Activated T-cell treated with anti-CD3 and anti-CD28 coated beads for 48 hours (primary cell): ENCODE measurements at regions not wholly inside any gene's neighbourhood (a gene's known extent, or its start where the extent isn't known, plus 50 kb on each side); places are given as distances from the start of the nearest gene placed in this dataset.

Source experiments
- DNase-seq: peaks from one replicate; pipeline ENCODE4 v3.0.0-alpha.2; 2020; ENCODE audit warnings: low read depth

GRCh38 chr15:93238641-93239040 is 149.6 kb upstream of the RGMA start:
- DNase-seq = no peak

DNA sequence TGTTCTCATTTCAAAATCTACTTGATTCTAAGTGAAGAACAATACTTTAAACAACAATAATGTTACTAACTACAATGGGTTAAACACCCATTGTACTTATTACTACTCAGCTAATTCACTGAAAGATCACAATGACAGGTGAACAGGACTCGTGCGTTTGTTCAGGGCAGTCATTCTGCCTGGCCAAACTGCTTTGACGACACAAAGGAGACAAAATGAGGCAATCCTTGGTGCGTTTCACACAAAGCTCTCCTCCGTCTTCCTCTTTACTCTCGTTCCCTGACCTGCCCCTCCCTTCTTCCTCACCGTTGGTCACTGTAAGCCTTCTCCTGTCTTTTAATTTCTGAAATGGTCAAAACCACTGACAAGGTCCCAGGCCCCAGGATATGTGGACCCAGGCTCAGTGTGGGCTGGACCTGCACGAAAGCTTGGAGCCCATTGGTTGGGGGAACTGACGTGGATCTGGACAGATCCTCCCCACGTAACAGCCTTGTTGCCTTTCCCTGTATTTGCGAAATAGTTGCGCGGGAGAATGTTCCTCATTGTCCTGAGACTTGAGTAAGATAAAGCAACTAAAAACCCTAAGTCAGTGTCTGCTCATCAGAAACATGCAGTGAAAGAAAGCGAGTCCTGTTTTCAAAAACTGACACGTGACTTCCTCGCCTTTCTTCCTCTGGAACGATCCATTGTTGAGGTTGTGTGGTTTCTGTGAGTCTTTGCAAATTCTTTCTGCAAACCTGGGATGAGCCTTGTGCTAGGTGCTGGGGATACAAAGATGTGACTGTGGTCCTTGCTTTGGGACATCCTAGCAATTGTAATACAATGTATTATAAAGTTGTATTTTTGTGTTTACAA is 147.1 kb upstream of the RGMA start:
- DNase-seq = no peak

DNA sequence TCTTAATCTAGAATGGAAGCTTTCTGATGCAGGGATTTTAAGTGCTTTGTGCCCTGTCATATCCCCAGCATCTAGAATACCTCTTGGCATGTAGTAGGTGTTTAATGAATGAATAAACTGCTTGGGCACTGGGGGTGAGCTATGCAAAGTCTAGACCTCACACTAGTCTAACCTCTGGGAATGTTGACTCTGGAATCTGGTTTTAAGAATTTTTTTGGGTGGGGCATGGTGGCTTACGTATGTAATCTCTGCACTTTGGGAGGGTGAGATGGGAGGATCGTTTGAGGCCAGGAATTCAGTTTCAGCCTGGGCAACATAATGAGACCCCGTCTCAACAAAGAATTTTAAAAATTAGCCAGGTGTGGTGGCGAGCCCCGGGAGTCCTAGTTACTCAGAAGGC is 146.3 kb upstream of the RGMA start:
- no peak for DNase-seq

GRCh38 chr15:93233710-93234109 is 144.7 kb upstream of the RGMA start:
- DNase-seq = no peak

GRCh38 chr15:93232845-93233244 is 143.8 kb upstream of the RGMA start:
- no peak for DNase-seq

DNA sequence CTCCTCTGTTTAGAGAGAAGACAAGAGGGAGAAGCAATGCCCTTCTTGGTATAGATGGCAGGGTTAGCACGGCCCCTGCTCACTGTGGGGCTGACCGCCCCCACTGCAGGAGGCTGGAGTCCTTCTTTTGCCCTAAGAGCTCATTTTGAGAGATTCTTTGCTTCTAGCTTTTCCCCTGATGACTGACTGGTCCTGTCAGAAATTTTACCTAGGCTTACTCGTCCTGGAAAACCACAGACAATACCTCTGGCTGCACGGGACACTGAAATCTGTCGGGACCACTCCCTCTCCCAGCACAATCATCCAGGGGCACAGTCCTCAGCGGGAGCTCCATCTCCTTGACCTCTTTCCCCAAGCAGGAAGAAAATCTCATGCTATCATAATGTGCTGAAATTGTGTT is 143.0 kb upstream of the RGMA start:
- no peak for DNase-seq

DNA sequence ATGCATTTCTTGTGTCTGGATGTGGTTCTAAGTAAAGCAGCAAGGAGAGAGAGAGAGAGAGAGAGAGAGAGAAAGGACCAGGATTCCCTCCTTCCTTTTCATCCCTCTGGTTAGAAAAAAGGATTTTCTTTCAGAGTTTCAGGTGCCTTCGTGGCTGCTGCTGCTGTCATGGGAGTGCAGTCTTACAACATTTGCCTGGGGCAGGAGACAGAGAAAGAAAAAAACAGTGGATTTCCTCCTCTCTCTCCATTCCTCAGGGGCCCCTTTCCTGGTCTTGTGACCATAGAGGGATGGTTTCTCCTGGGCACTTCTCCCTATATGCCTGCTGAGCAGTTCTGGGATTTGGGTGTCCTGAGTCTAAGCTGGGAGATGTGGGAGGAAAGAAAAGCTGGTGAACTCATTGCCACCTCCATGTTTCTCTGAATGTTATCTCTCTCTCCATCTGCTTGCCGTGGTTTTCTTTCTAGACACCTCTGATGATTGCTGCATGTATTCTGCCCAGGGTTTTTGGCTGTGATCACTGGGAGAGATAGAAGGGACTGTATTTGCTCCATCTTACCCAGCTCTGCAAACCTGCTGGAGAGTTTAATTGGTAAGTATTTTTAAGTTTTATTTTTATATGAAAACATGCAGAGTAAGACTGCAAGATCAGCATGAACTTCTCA is 142.4 kb upstream of the RGMA start:
- DNase-seq = no peak

- no peak for DNase-seq
These were observed 139.5 kb upstream of the RGMA start for GRCh38 chr15:93228546-93228945.

GRCh38 chr15:93223803-93224202 is 134.8 kb upstream of the RGMA start:
- no peak for DNase-seq

- no peak for DNase-seq
These were observed 132.7 kb upstream of the RGMA start for GRCh38 chr15:93221759-93222158.

DNA sequence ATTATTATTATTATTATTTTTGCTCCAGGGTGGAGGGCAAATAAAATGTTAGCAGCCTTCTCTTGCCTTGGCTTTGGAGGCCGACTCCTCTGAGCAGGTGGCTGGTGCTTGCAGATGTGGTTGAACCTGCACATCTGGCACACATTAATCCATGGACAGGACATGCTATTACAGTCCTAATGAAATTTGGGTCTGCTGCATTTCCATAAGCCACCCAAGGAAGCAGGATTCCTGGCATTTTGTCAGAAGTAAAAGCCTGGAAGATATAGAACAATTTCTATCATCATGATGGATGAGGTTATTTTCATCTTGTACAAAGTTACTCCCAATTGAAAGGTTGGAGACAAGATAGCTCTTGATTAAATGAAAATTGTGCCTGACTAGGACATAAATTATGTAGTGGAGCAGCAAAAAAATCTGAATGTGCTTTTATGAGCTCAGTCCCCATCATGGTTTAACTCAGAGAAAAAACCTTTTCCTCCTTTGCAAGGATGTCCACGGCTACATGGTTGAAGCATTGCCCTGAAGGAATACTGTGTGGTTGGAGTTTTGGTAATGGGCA is 130.9 kb upstream of the RGMA start:
- DNase-seq = no peak

DNA sequence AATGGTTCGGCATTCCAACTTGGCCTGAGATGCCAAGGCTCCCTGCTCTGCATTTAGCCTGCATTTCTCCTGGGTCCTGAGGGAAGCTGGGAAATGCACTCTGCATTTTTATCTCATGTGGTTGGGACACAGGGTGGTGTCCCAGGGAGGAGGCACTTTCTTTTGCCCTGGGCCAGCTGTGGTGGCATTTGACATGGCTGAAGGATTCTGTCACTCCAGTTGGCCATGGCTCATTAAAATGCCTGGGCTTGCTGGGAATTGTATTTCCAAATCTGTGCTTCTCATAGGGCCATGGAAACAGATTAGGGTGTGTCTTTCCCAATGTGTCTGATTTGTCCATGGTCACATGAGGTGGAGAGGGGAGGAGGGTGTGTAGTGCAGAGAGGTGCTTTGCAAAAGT is 128.3 kb upstream of the RGMA start:
- no peak for DNase-seq

DNA sequence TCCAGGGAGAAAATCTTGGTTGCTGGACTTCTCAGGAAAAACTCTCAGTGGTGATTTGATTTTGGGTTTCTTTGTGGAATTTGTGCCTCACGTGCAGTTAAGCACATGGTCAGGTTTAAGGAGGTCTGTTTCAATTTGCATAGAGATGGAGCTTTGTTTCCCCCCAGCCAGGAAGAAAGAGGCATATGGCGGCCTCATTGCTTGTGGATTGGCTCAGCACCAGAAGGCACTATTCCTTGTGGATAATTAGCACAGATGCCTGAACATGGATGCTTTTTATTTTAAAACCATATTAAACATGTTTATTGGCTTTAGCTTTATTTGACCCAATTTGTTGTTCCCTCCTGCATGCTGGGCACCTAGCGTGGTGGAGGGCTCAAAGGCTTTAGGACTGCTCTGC is 125.1 kb upstream of the RGMA start:
- no peak for DNase-seq

DNA sequence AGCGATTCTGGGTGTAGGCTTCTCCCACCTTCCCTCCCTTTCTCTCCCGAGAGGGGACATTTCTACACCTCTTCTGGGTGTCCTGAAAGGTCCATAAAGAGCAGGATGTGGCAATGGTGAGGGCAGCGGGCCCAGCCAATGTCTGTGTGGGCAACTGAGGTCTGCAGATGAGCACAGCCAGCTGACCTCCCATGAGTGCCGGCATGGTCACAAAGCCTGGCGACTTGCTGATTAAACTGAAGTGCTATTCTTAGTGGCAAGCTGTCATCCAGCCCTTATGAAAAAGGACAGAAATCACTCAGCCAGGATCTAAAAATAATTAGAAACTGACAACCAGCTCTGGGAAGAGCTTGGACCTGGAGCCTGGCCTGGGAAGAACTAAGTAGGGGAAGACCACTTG is 124.3 kb upstream of the RGMA start:
- DNase-seq = no peak

- DNase-seq = no peak
These were observed 123.6 kb upstream of the RGMA start for GRCh38 chr15:93212578-93212977.

DNA sequence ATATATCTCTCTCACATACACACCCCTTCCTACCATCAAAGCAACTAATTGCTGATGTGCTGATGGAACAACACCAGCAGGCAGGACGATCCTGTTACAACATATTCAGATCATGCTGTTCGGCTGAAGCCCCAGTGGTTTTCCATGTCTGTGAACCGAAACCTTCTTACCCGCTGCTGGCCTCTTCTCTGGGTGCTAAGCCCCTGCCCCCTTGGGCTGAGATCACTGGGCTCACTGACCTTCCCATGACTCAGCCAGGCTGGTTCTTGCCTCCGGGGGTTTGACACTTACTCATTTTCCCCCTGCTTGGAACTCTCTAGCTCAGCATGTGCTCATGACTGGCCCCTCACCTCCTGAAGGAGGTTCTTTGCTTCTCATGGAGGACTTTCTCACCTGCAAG is 122.0 kb upstream of the RGMA start:
- no peak for DNase-seq

DNA sequence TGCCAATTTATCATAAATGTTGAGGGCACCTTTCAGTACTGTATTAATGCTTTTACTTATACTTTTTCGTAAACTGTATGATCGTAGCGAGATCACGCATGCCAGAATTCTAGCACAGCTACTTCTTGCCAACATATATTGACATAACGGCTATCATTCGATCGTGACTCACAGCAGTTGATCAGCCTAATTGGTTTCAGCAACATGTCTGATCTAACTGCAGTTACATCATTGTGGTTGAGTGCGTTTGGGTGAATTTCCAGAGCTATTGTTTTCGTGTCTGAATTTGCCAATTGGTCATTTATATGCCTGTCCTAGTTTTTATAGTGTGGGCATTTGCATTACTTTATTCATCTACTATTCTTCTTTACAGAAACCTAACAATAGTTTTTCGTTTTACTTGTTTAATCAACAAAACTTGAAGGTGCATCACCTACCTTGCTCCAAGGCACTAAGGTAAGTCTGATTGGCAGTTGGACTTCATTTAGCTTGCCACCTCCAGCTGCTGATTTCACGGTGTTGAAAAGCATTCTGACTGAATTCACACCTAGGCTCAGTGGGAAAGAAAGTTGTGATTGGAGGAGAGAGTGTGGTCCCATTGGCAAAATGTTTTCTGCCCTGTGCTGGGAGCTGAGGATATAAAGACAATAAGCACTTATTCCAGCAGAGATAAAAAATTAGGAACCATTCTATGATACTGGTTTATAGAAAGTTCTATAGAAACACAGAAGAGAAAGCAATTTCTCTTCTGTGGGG is 120.9 kb upstream of the RGMA start:
- DNase-seq = no peak

- no peak for DNase-seq
These were observed 117.9 kb upstream of the RGMA start for GRCh38 chr15:93206893-93207292.

- no peak for DNase-seq
These were observed 116.4 kb upstream of the RGMA start for GRCh38 chr15:93205413-93205812.

GRCh38 chr15:93203036-93203435 is 114.0 kb upstream of the RGMA start:
- no peak for DNase-seq

GRCh38 chr15:93202405-93202804 is 113.4 kb upstream of the RGMA start:
- no peak for DNase-seq

DNA sequence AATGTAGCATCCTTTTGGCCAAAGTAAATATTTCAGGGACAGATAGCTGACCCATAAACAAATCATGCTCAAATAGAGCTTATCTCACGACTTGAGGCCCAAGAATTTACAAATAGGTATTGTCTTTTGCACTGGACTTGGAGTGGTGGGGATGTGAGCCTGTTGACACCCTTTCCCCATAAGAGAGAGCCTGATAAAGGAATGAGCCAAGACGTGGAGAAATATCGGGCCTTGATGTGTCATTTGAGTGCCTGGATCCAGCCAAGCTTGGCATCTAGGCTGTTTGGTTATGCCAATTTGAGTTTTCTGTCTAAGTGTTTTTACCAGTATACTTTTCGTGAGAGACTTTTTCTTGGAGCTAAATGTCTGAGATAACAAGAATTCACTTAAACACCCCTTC is 112.9 kb upstream of the RGMA start:
- no peak for DNase-seq

DNA sequence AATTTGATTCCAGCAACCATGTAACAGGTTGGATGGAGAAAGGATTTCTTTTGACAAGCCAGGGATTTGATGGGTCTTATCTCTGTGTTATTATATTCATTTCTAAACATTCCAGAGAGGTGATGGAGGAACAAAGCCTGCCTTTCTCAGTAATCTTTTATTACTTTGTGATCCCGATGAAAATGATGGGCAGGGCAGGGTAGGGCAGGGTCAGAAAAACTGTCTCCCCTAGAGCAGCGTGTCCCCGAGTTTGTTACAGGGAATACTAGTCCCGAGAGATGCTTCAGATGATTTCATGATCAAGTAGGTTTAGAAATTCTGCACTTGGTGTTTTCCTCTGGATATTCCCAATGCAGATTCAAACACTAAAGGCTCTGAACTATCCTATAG is 111.8 kb upstream of the RGMA start:
- no peak for DNase-seq
